GM12878 (cell line): ENCODE measurements at regions not wholly inside any gene's neighbourhood (a gene's known extent, or its start where the extent isn't known, plus 50 kb on each side); places are given as distances from the start of the nearest gene placed in this dataset.

Experiments
- ATAC-seq: fragments of 200-7000 bp; cut with Tn5 transposase; 3 replicates; pipeline ENCODE4 v1.9.1; 2020; ENCODE audit warnings: mild to moderate bottlenecking, moderate library complexity
- BruUV-seq: library from RNA; stranded (reverse); fragments of 400-500 nt; replicated peaks from 2 replicates; lab custom pipeline; 2021; lab: Mats Ljungman, UMichigan
- CTCF ChIA-PET: fragments of 300-600 bp; sonication (Branson Sonifier 250); formaldehyde crosslinking; extraction: SDS; loops from one replicate; lab custom pipeline; 2021; ENCODE audit warnings: inconsistent platforms; lab: Yijun Ruan, JAX
- POLR2A ChIA-PET: fragments of 350-600 bp; formaldehyde crosslinking; extraction: SDS; loops from one replicate; lab custom pipeline; 2021; ENCODE audit warnings: inconsistent platforms; lab: Charles Lee
- RAD21 ChIA-PET: fragments of 300-600 bp; sonication (Branson Sonifier 250); formaldehyde crosslinking; loops from one replicate; lab custom pipeline; 2023; ENCODE audit warnings: antibody characterized with exemption; ENCODE audit not compliant: unreplicated experiment; lab: Charles Lee
- SMC1A ChIA-PET: fragments of 300-600 bp; sonication (Branson Sonifier 250); formaldehyde crosslinking; loops from one replicate; lab custom pipeline; 2023; ENCODE audit not compliant: unreplicated experiment, uncharacterized antibody; lab: Charles Lee
- DNase-seq: peaks from one replicate; pipeline ENCODE4 v3.0.0-alpha.2; 2011; ENCODE audit warnings: low read depth, low spot score
- FAIRE-seq: peaks from 3 replicates; lab custom pipeline; 2011; peaks lifted over from hg19 to GRCh38; lab: Jason Lieb, UNC
- H2AFZ ChIP-seq: 2 replicates; pipeline ENCODE4 v1.6.0; 2011; ENCODE audit warnings: low read depth, low read length, control low read depth; ENCODE audit not compliant: control insufficient read depth
- H3K27ac ChIP-seq: 2 replicates; pipeline ENCODE4 v1.5.1; 2011; ENCODE audit warnings: control low read depth; ENCODE audit not compliant: control insufficient read depth, insufficient read depth
- H3K27me3 ChIP-seq, 2 experiments: replicated peaks in 1 of 2; 2 replicates each; pipeline versions ENCODE4 v1.6.0 to v1.6.1; 2011; ENCODE audit warnings: low read length in 1 of 2; ENCODE audit not compliant: control insufficient read depth in 2 of 2, insufficient read depth in 2 of 2
- H3K36me3 ChIP-seq, 2 experiments: 2 replicates each; pipeline ENCODE4 v1.5.1; 2011; ENCODE audit warnings: low read length in 1 of 2; ENCODE audit not compliant: control insufficient read depth in 2 of 2, insufficient read depth in 2 of 2
- H3K4me1 ChIP-seq: 2 replicates; pipeline ENCODE4 v1.6.1; 2011; ENCODE audit warnings: mild to moderate bottlenecking, low read length, moderate library complexity, mixed read lengths; ENCODE audit not compliant: control insufficient read depth, insufficient read depth
- H3K4me2 ChIP-seq: 2 replicates; pipeline ENCODE4 v1.6.0; 2011; ENCODE audit warnings: control low read depth; ENCODE audit not compliant: control insufficient read depth, insufficient read depth
- H3K4me3 ChIP-seq: fragments of 200-600 bp; sonication (generic); 2 replicates; pipeline ENCODE4 v1.5.1; 2016
- H3K79me2 ChIP-seq: 2 replicates; pipeline ENCODE4 v1.6.0; 2011; ENCODE audit warnings: low read length; ENCODE audit not compliant: control insufficient read depth, insufficient read depth
- H3K9ac ChIP-seq: 2 replicates; pipeline ENCODE4 v1.8.0; 2011; ENCODE audit warnings: low read length, control low read depth, mixed read lengths; ENCODE audit not compliant: control insufficient read depth, insufficient read depth
- H3K9me3 ChIP-seq: replicated peaks from 3 replicates; pipeline ENCODE4 v1.5.1; 2011; ENCODE audit warnings: mild to moderate bottlenecking, low read length; ENCODE audit not compliant: control insufficient read depth, insufficient read depth
- H4K20me1 ChIP-seq: 2 replicates; pipeline ENCODE4 v1.6.0; 2011; ENCODE audit not compliant: control insufficient read depth, insufficient read depth
- POLR2A ChIP-seq: IDR thresholded peaks from 2 replicates; pipeline ENCODE4 v1.6.1; 2011; ENCODE audit warnings: low read depth, mild to moderate bottlenecking, low read length
- WGBS: methylation state at CpG from one replicate; pipeline ENCODE4 v1.1.6; 2016; ENCODE audit warnings: low lambda C conversion rate; ENCODE audit not compliant: insufficient replicate concordance, insufficient coverage; ENCODE audit errors: missing lambda C conversion rate; 5-methylcytosine and 5-hydroxymethylcytosine counted together
- in situ Hi-C: fragments of 300-500 bp; cut with MboI; formaldehyde crosslinking; loops from 9 replicates; pipeline ENCODE4 v1.14.3; 2018; ENCODE audit warnings: mixed read lengths
- intact Hi-C: fragments of 100-400 bp; cut with micrococcal nuclease; formaldehyde crosslinking; loops from one replicate; pipeline ENCODE4 v1.14.2; 2022; ENCODE audit not compliant: unreplicated experiment
- TF ChIP-seq, protein P1 (sequence below): IDR thresholded peaks from 2 replicates; pipeline ENCODE4 v1.6.1; 2012; ENCODE audit warnings: improper control_type of control experiment, low read depth, low read length; ENCODE audit not compliant: insufficient replicate concordance

DNA sequence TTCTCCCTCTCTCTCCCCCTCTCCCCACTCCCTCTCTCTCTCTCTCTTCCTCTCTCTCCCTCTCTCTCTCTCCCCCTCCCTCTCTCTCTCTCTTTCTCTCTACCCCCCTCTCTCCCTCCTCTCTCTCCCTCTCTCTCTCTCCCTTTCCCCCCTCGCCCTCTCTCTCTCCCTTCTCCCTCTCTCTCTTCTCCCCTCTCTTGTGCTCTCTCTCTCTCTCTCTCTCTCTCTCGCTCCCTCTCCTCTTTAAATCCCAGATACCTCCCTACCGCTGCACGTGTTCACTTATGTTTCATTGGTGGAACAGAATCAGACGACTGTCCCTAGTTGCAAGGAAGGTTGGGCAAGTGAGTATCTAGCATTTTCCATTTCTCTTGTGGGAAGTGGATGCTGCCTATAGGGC lies 166.5 kb downstream of the EBLN2 start:
- no peak overlapping the region for H3K9ac ChIP-seq
- no peaks in the 10 kb centered on the region for H3K36me3 ChIP-seq
- intact Hi-C loops (no loop called here), in situ Hi-C loops (no loop called here)
- 3% methylated on average over 5 of the region's 5 CpGs for WGBS
- peaks cover 0 to 1% of the 10 kb centered on the region in 2 experiments; a peak in 2 of 4 replicates for H3K27me3 ChIP-seq
- no peaks in the 10 kb centered on the region for H3K79me2 ChIP-seq
- POLR2A ChIA-PET, result no interaction called here
- BruUV-seq, result no TSS peak
- SMC1A ChIA-PET, result interaction anchor here (1.7 kb wide), 1 partner anchor 8 kb away, joined by 4 read pairs; no protein-coding TSS in a partner anchor
- no peaks in the 10 kb centered on the region for H3K4me1 ChIP-seq
- H3K27ac ChIP-seq, result no peak overlapping the region
- DNase-seq (no peak), ATAC-seq (no peak), FAIRE-seq (no peak)
- H4K20me1 ChIP-seq, result no peaks in the 10 kb centered on the region
- H3K9me3 ChIP-seq, result no peaks in the 10 kb centered on the region
- no peak overlapping the region for H2AFZ ChIP-seq
- RAD21 ChIA-PET, result no interaction called here
- no peak for TF ChIP-seq POLR2A
- TF ChIP-seq, protein P1, sequence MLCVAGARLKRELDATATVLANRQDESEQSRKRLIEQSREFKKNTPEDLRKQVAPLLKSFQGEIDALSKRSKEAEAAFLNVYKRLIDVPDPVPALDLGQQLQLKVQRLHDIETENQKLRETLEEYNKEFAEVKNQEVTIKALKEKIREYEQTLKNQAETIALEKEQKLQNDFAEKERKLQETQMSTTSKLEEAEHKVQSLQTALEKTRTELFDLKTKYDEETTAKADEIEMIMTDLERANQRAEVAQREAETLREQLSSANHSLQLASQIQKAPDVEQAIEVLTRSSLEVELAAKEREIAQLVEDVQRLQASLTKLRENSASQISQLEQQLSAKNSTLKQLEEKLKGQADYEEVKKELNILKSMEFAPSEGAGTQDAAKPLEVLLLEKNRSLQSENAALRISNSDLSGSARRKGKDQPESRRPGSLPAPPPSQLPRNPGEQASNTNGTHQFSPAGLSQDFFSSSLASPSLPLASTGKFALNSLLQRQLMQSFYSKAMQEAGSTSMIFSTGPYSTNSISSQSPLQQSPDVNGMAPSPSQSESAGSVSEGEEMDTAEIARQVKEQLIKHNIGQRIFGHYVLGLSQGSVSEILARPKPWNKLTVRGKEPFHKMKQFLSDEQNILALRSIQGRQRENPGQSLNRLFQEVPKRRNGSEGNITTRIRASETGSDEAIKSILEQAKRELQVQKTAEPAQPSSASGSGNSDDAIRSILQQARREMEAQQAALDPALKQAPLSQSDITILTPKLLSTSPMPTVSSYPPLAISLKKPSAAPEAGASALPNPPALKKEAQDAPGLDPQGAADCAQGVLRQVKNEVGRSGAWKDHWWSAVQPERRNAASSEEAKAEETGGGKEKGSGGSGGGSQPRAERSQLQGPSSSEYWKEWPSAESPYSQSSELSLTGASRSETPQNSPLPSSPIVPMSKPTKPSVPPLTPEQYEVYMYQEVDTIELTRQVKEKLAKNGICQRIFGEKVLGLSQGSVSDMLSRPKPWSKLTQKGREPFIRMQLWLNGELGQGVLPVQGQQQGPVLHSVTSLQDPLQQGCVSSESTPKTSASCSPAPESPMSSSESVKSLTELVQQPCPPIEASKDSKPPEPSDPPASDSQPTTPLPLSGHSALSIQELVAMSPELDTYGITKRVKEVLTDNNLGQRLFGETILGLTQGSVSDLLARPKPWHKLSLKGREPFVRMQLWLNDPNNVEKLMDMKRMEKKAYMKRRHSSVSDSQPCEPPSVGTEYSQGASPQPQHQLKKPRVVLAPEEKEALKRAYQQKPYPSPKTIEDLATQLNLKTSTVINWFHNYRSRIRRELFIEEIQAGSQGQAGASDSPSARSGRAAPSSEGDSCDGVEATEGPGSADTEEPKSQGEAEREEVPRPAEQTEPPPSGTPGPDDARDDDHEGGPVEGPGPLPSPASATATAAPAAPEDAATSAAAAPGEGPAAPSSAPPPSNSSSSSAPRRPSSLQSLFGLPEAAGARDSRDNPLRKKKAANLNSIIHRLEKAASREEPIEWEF, result no peak
- CTCF ChIA-PET, result no interaction called here
- no peak overlapping the region for H3K4me2 ChIP-seq
- H3K4me3 ChIP-seq, result no peak overlapping the region
